Stimulated activated CD8-positive, alpha-beta memory T cell treated with anti-CD3 and anti-CD28 coated beads, Interleukin-12 subunit alpha, Interleukin-12 subunit beta, amount 100 ng/mL, for 1 hour (primary cell): ENCODE measurements at regions not wholly inside any gene's neighbourhood (a gene's known extent, or its start where the extent isn't known, plus 50 kb on each side); places are given as distances from the start of the nearest gene placed in this dataset.

Experiments
- DNase-seq: peaks from one replicate; pipeline ENCODE4 v3.0.0-alpha.2; 2020; ENCODE audit warnings: low read depth

GRCh38 chr3:30554317-30554690 is 52.1 kb upstream of the TGFBR2 start:
- no peak for DNase-seq

GRCh38 chr3:30555968-30556367 is 50.4 kb upstream of the TGFBR2 start:
- DNase-seq = no peak
